WTC11 (cell line): ENCODE measurements at regions not wholly inside any gene's neighbourhood (a gene's known extent, or its start where the extent isn't known, plus 50 kb on each side); places are given as distances from the start of the nearest gene placed in this dataset.

Source experiments
- ATAC-seq: fragments of 200-7000 bp; cut with Tn5 transposase; 2 replicates; pipeline ENCODE4 v1.10.0; 2021; ENCODE audit warnings: mild to moderate bottlenecking, moderate library complexity
- CTCF ChIA-PET: fragments of 300-600 bp; sonication (Branson Sonifier 250); formaldehyde crosslinking; loops from one replicate; lab custom pipeline; 2021; ENCODE audit warnings: antibody characterized with exemption; lab: Charles Lee
- POLR2A ChIA-PET: fragments of 350-600 bp; sonication (Branson Sonifier 250); formaldehyde crosslinking; loops from one replicate; lab custom pipeline; 2021; ENCODE audit warnings: antibody characterized with exemption; lab: Charles Lee
- DNase-seq: peaks from one replicate; pipeline ENCODE4 v3.0.0; 2021; ENCODE audit warnings: low spot score
- H3K27ac Mint-ChIP-seq: 2 replicates; pipeline ENCODE4 v1.8.0; 2021; ENCODE audit warnings: mixed read lengths
- H3K27me3 Mint-ChIP-seq: 2 replicates; pipeline ENCODE4 v1.8.0; 2021; ENCODE audit warnings: low read depth, mild to moderate bottlenecking, moderate library complexity, mixed read lengths
- H3K36me3 Mint-ChIP-seq: 2 replicates; pipeline ENCODE4 v1.8.0; 2021; ENCODE audit warnings: mixed read lengths
- H3K4me1 Mint-ChIP-seq: 2 replicates; pipeline ENCODE4 v1.8.0; 2022; ENCODE audit warnings: mixed read lengths
- H3K4me3 Mint-ChIP-seq: 2 replicates; pipeline ENCODE4 v1.8.0; 2021; ENCODE audit warnings: mild to moderate bottlenecking, moderate library complexity, mixed read lengths
- H3K9me3 Mint-ChIP-seq: 2 replicates; pipeline ENCODE4 v1.8.0; 2021; ENCODE audit warnings: mixed read lengths
- AFF4 ChIP-seq: sonication (generic); formaldehyde crosslinking; IDR thresholded peaks from 2 replicates; pipeline ENCODE4 v1.8.1; 2023; ENCODE audit warnings: mild to moderate bottlenecking, missing genetic modification reagents, borderline replicate concordance
- AR ChIP-seq: fragments of 250-450 bp; sonication (Bioruptor Pico); IDR thresholded peaks from 2 replicates; pipeline ENCODE4 v1.9.0; 2021; ENCODE audit warnings: mild to moderate bottlenecking
- CTCF ChIP-seq: fragments of 200-600 bp; IDR thresholded peaks from 2 replicates; pipeline ENCODE4 v1.8.0; 2022; ENCODE audit warnings: antibody characterized with exemption
- E2F4 ChIP-seq: sonication (generic); formaldehyde crosslinking; IDR thresholded peaks from 2 replicates; pipeline ENCODE4 v1.8.1; 2022; ENCODE audit warnings: low read depth, mild to moderate bottlenecking, moderate library complexity, missing genetic modification reagents, borderline replicate concordance
- ELF4 ChIP-seq: sonication (generic); formaldehyde crosslinking; IDR thresholded peaks from 2 replicates; pipeline ENCODE4 v1.8.1; 2022; ENCODE audit warnings: low read depth, mild to moderate bottlenecking, moderate library complexity, missing genetic modification reagents
- FOXJ3 ChIP-seq: sonication (generic); formaldehyde crosslinking; IDR thresholded peaks from 2 replicates; pipeline ENCODE4 v1.9.0; 2021; ENCODE audit warnings: missing genetic modification reagents, mild to moderate bottlenecking, borderline replicate concordance
- GRHL2 ChIP-seq: fragments of 250-450 bp; sonication (Bioruptor Pico); IDR thresholded peaks from 2 replicates; pipeline ENCODE4 v1.8.0; 2022; ENCODE audit warnings: mild to moderate bottlenecking, moderate library complexity; ENCODE audit not compliant: insufficient replicate concordance, severe bottlenecking
- IRF1 ChIP-seq: sonication (generic); formaldehyde crosslinking; IDR thresholded peaks from 2 replicates; pipeline ENCODE4 v1.8.0; 2023; ENCODE audit warnings: missing genetic modification reagents
- KAT7 ChIP-seq: sonication (generic); formaldehyde crosslinking; IDR thresholded peaks from 2 replicates; pipeline ENCODE4 v1.8.1; 2023; ENCODE audit warnings: missing genetic modification reagents, mild to moderate bottlenecking, borderline replicate concordance
- NR2C2 ChIP-seq: sonication (generic); formaldehyde crosslinking; IDR thresholded peaks from 2 replicates; pipeline ENCODE4 v1.8.0; 2022; ENCODE audit warnings: mild to moderate bottlenecking, missing genetic modification reagents
- NR3C1 ChIP-seq: sonication (generic); formaldehyde crosslinking; conservative IDR thresholded peaks from 2 replicates; pipeline ENCODE4 v1.8.1; 2023; ENCODE audit warnings: low read depth, mild to moderate bottlenecking, missing genetic modification reagents
- PRRX2 ChIP-seq: fragments of 250-450 bp; sonication (Bioruptor Pico); IDR thresholded peaks from 2 replicates; pipeline ENCODE4 v1.8.0; 2021; ENCODE audit warnings: mild to moderate bottlenecking
- RELA ChIP-seq: sonication (generic); formaldehyde crosslinking; IDR thresholded peaks from 2 replicates; pipeline ENCODE4 v1.8.1; 2022; ENCODE audit warnings: missing genetic modification reagents, mild to moderate bottlenecking, borderline replicate concordance
- SMAD3 ChIP-seq: sonication (generic); formaldehyde crosslinking; IDR thresholded peaks from 2 replicates; pipeline ENCODE4 v1.8.0; 2022; ENCODE audit warnings: missing genetic modification reagents, mild to moderate bottlenecking, borderline replicate concordance
- SP1 ChIP-seq: sonication (generic); formaldehyde crosslinking; conservative IDR thresholded peaks from 2 replicates; pipeline ENCODE4 v1.8.1; 2022; ENCODE audit warnings: missing genetic modification reagents
- TCF7 ChIP-seq: sonication (generic); formaldehyde crosslinking; IDR thresholded peaks from 2 replicates; pipeline ENCODE4 v1.8.0; 2022; ENCODE audit warnings: mild to moderate bottlenecking, low read depth, missing genetic modification reagents, moderate library complexity
- TEAD4 ChIP-seq: sonication (generic); formaldehyde crosslinking; IDR thresholded peaks from 2 replicates; pipeline ENCODE4 v1.8.0; 2022; ENCODE audit warnings: mild to moderate bottlenecking, missing genetic modification reagents
- TP53 ChIP-seq: sonication (generic); formaldehyde crosslinking; IDR thresholded peaks from 2 replicates; pipeline ENCODE4 v1.8.1; 2023; ENCODE audit warnings: mild to moderate bottlenecking, missing genetic modification reagents
- USF2 ChIP-seq: sonication (generic); formaldehyde crosslinking; IDR thresholded peaks from 2 replicates; pipeline ENCODE4 v1.8.1; 2023; ENCODE audit warnings: mild to moderate bottlenecking, missing genetic modification reagents, moderate library complexity
- ZBTB21 ChIP-seq: sonication (generic); formaldehyde crosslinking; IDR thresholded peaks from 2 replicates; pipeline ENCODE4 v1.8.1; 2023; ENCODE audit warnings: mild to moderate bottlenecking, missing genetic modification reagents, borderline replicate concordance
- ZBTB43 ChIP-seq: sonication (generic); formaldehyde crosslinking; IDR thresholded peaks from 2 replicates; pipeline ENCODE4 v1.8.1; 2023; ENCODE audit warnings: mild to moderate bottlenecking, missing genetic modification reagents
- ZNF138 ChIP-seq: sonication (generic); formaldehyde crosslinking; conservative IDR thresholded peaks from 2 replicates; pipeline ENCODE4 v1.8.1; 2022; ENCODE audit warnings: mild to moderate bottlenecking, moderate library complexity, missing genetic modification reagents
- ZNF219 ChIP-seq: sonication (generic); formaldehyde crosslinking; IDR thresholded peaks from 2 replicates; pipeline ENCODE4 v1.8.0; 2023; ENCODE audit warnings: missing genetic modification reagents, mild to moderate bottlenecking, borderline replicate concordance

GRCh38 chr9:107868186-107868585, 378.6 kb upstream of the KLF4 start:
- H3K27ac Mint-ChIP-seq, result no peak overlapping the region
- H3K9me3 Mint-ChIP-seq, result no peaks in the 10 kb centered on the region
- POLR2A ChIA-PET, result no interaction called here
- no peaks in the 10 kb centered on the region for H3K36me3 Mint-ChIP-seq
- peaks cover 1% of the 10 kb centered on the region; the same call in 1 of the 2 replicates for H3K27me3 Mint-ChIP-seq
- TF ChIP-seq TP53 (CRISPR knock-in tag) (no peak), TEAD4 (CRISPR knock-in tag) (no peak), FOXJ3 (CRISPR knock-in tag) (no peak), AR (CRISPR knock-in tag) (no peak), NR3C1 (no peak), SMAD3 (CRISPR knock-in tag) (no peak)
- H3K4me3 Mint-ChIP-seq, result no peak overlapping the region
- ATAC-seq (no peak), DNase-seq (no peak)
- H3K4me1 Mint-ChIP-seq, result peaks cover 17% of the 10 kb centered on the region
- CTCF ChIA-PET, result no interaction called here

GRCh38 chr9:107867738-107868137, 378.2 kb upstream of the KLF4 start:
- H3K36me3 Mint-ChIP-seq, result no peaks in the 10 kb centered on the region
- H3K27me3 Mint-ChIP-seq, result no peaks in the 10 kb centered on the region
- H3K9me3 Mint-ChIP-seq, result no peaks in the 10 kb centered on the region
- CTCF ChIA-PET, result no interaction called here
- TF ChIP-seq ELF4 (CRISPR knock-in tag) (no peak), PRRX2 (CRISPR knock-in tag) (no peak), ZNF138 (no peak), GRHL2 (CRISPR knock-in tag) (no peak), ZBTB21 (CRISPR knock-in tag) (no peak), ZNF219 (CRISPR knock-in tag) (no peak), NR2C2 (CRISPR knock-in tag) (no peak), SP1 (CRISPR knock-in tag) (no peak), RELA (CRISPR knock-in tag) (no peak), KAT7 (CRISPR knock-in tag) (no peak), E2F4 (CRISPR knock-in tag) (no peak), IRF1 (CRISPR knock-in tag) (no peak), AFF4 (no peak), TCF7 (CRISPR knock-in tag) (no peak), ZBTB43 (CRISPR knock-in tag) (no peak), USF2 (CRISPR knock-in tag) (no peak), CTCF (no peak)
- TF ChIP-seq, all 79 proteins: peak for 0
- DNase-seq (no peak), ATAC-seq (no peak)
- H3K4me1 Mint-ChIP-seq, result peaks cover 13% of the 10 kb centered on the region
- no peak overlapping the region for H3K27ac Mint-ChIP-seq
- no peak overlapping the region for H3K4me3 Mint-ChIP-seq
- POLR2A ChIA-PET, result no interaction called here
